ENCODE measurements at regions not wholly inside any gene's neighbourhood (a gene's known extent, or its start where the extent isn't known, plus 50 kb on each side); places are given as distances from the start of the nearest gene placed in this dataset.

GRCh38 chr2:33859811-33860461 is 260.8 kb upstream of the FAM98A start:
- no peak overlapping the region for H3K27ac ChIP-seq (ENCODE audit: low read depth in 1 of 2, low read length in 2 of 2)
- DNase-seq, result no peak
- no CpG with 5 or more reads among the region's 11 CpGs for WGBS (ENCODE audit: insufficient coverage)
- H3K4me1 Mint-ChIP-seq, result peaks cover 13% of the 10 kb centered on the region
- peaks cover 16 to 19% of the 10 kb centered on the region in 2 donors for H3K9me3 ChIP-seq (replicated peaks in 1 of 2; ENCODE audit: control insufficient read depth in 1 of 2, insufficient read depth in 1 of 2, low read length in 2 of 2)
- H3K4me1 ChIP-seq (ENCODE audit: control insufficient read depth in 1 of 2, insufficient read depth in 2 of 2, low read length in 2 of 2), result no peaks in the 10 kb centered on the region
- no peaks in the 10 kb centered on the region for H3K27me3 ChIP-seq (ENCODE audit: control insufficient read depth in 2 of 2, insufficient read depth in 2 of 2, low read length in 2 of 2)
- H3K36me3 ChIP-seq (replicated peaks in 1 of 2; ENCODE audit: control insufficient read depth in 1 of 2, insufficient read depth in 2 of 2, low read length in 2 of 2), result no peaks in the 10 kb centered on the region
- peak overlapping the region; percentile 20 for H3K4me2 ChIP-seq (replicated peaks; ENCODE audit: extremely low read depth, low read length, poor library complexity, severe bottlenecking)
- intact Hi-C loops (cut with micrococcal nuclease), result no loop called here
- H4K20me1 ChIP-seq (ENCODE audit: insufficient read depth, low read length), result no peaks in the 10 kb centered on the region
- peak overlapping the region; percentile 6 for H2AFZ ChIP-seq (ENCODE audit: insufficient read depth, low read depth, low read length, poor library complexity, severe bottlenecking)
- H3K36me3 Mint-ChIP-seq, result no peaks in the 10 kb centered on the region
- no peak overlapping the region for H3K9ac ChIP-seq (ENCODE audit: insufficient read depth, low read length, poor library complexity, severe bottlenecking)
- no peaks in the 10 kb centered on the region for H3K79me2 ChIP-seq (ENCODE audit: insufficient read depth, low read length)
- no peaks in the 10 kb centered on the region for H3K27me3 Mint-ChIP-seq (ENCODE audit: low read depth in 3 of 3)
- TF ChIP-seq, protein P1, sequence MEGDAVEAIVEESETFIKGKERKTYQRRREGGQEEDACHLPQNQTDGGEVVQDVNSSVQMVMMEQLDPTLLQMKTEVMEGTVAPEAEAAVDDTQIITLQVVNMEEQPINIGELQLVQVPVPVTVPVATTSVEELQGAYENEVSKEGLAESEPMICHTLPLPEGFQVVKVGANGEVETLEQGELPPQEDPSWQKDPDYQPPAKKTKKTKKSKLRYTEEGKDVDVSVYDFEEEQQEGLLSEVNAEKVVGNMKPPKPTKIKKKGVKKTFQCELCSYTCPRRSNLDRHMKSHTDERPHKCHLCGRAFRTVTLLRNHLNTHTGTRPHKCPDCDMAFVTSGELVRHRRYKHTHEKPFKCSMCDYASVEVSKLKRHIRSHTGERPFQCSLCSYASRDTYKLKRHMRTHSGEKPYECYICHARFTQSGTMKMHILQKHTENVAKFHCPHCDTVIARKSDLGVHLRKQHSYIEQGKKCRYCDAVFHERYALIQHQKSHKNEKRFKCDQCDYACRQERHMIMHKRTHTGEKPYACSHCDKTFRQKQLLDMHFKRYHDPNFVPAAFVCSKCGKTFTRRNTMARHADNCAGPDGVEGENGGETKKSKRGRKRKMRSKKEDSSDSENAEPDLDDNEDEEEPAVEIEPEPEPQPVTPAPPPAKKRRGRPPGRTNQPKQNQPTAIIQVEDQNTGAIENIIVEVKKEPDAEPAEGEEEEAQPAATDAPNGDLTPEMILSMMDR (IDR thresholded peaks at IDR 0.05), result no peak
- peaks cover 9 to 39% (median 28%) of the 10 kb centered on the region in 7 donors for H3K9me3 Mint-ChIP-seq
- peak overlapping the region in 1 of 3 experiments; percentile 18 for H3K4me3 ChIP-seq (replicated peaks in 1 of 3; ENCODE audit: low read depth in 2 of 3, low read length in 3 of 3)
- no peak overlapping the region for H3K4me3 Mint-ChIP-seq
- peak overlapping the region in 1 of 7 donors; percentile 33 for H3K27ac Mint-ChIP-seq

- no CpG with 5 or more reads among the region's 6 CpGs for WGBS (ENCODE audit: insufficient coverage)
- H3K27ac Mint-ChIP-seq, result no peak overlapping the region
These were observed 260.1 kb upstream of the FAM98A start for GRCh38 chr2:33859176-33859575.

More at GRCh38 chr2:33859176-33859575, 260.1 kb upstream of the FAM98A start:
- Histone ChIP-seq H3K36me3 (replicated peaks in 1 of 2; ENCODE audit: control insufficient read depth in 1 of 2, insufficient read depth in 2 of 2, low read length in 2 of 2) (no peaks in the 10 kb centered on the region), H3K27me3 (ENCODE audit: control insufficient read depth in 2 of 2, insufficient read depth in 2 of 2, low read length in 2 of 2) (no peaks in the 10 kb centered on the region), H3K4me3 (replicated peaks in 1 of 3; ENCODE audit: low read depth in 2 of 3, low read length in 3 of 3) (no peak overlapping the region), H3K79me2 (ENCODE audit: insufficient read depth, low read length) (no peaks in the 10 kb centered on the region), H2AFZ (ENCODE audit: insufficient read depth, low read depth, low read length, poor library complexity, severe bottlenecking) (no peak overlapping the region), H3K4me1 (ENCODE audit: control insufficient read depth in 1 of 2, insufficient read depth in 2 of 2, low read length in 2 of 2) (no peaks in the 10 kb centered on the region), H4K20me1 (ENCODE audit: insufficient read depth, low read length) (no peaks in the 10 kb centered on the region), H3K27ac (ENCODE audit: low read depth in 1 of 2, low read length in 2 of 2) (no peak overlapping the region), H3K9ac (ENCODE audit: insufficient read depth, low read length, poor library complexity, severe bottlenecking) (no peak overlapping the region), H3K4me2 (replicated peaks; ENCODE audit: extremely low read depth, low read length, poor library complexity, severe bottlenecking) (no peak overlapping the region), H3K9me3 (replicated peaks in 1 of 2; ENCODE audit: control insufficient read depth in 1 of 2, insufficient read depth in 1 of 2, low read length in 2 of 2) (peaks cover 21 to 22% of the 10 kb centered on the region in 2 donors)
- intact Hi-C loops (cut with micrococcal nuclease), result no loop called here
- no peak overlapping the region for H3K4me3 Mint-ChIP-seq
- TF ChIP-seq, protein P1 (IDR thresholded peaks at IDR 0.05), result no peak
- no peaks in the 10 kb centered on the region for H3K27me3 Mint-ChIP-seq (ENCODE audit: low read depth in 3 of 3)
- H3K4me1 Mint-ChIP-seq, result peaks cover 13% of the 10 kb centered on the region
- no peaks in the 10 kb centered on the region for H3K36me3 Mint-ChIP-seq
- peak in 1 of 3 donors; percentile 6 for DNase-seq
- H3K9me3 Mint-ChIP-seq, result peaks cover 9 to 43% (median 28%) of the 10 kb centered on the region in 7 donors

Data from CD14-positive monocyte (primary cell).